WTC11 (cell line): ENCODE measurements at regions not wholly inside any gene's neighbourhood (a gene's known extent, or its start where the extent isn't known, plus 50 kb on each side); places are given as distances from the start of the nearest gene placed in this dataset.

Experiments
- ATAC-seq: fragments of 200-7000 bp; cut with Tn5 transposase; 2 replicates; pipeline ENCODE4 v1.10.0; 2021; ENCODE audit warnings: mild to moderate bottlenecking, moderate library complexity
- CTCF ChIA-PET: fragments of 300-600 bp; sonication (Branson Sonifier 250); formaldehyde crosslinking; loops from one replicate; lab custom pipeline; 2021; ENCODE audit warnings: antibody characterized with exemption; lab: Charles Lee
- POLR2A ChIA-PET: fragments of 350-600 bp; sonication (Branson Sonifier 250); formaldehyde crosslinking; loops from one replicate; lab custom pipeline; 2021; ENCODE audit warnings: antibody characterized with exemption; lab: Charles Lee
- DNase-seq: peaks from one replicate; pipeline ENCODE4 v3.0.0; 2021; ENCODE audit warnings: low spot score
- H3K27ac Mint-ChIP-seq: 2 replicates; pipeline ENCODE4 v1.8.0; 2021; ENCODE audit warnings: mixed read lengths
- H3K27me3 Mint-ChIP-seq: 2 replicates; pipeline ENCODE4 v1.8.0; 2021; ENCODE audit warnings: low read depth, mild to moderate bottlenecking, moderate library complexity, mixed read lengths
- H3K36me3 Mint-ChIP-seq: 2 replicates; pipeline ENCODE4 v1.8.0; 2021; ENCODE audit warnings: mixed read lengths
- H3K4me1 Mint-ChIP-seq: 2 replicates; pipeline ENCODE4 v1.8.0; 2022; ENCODE audit warnings: mixed read lengths
- H3K4me3 Mint-ChIP-seq: 2 replicates; pipeline ENCODE4 v1.8.0; 2021; ENCODE audit warnings: mild to moderate bottlenecking, moderate library complexity, mixed read lengths
- H3K9me3 Mint-ChIP-seq: 2 replicates; pipeline ENCODE4 v1.8.0; 2021; ENCODE audit warnings: mixed read lengths
- ATF1 ChIP-seq: sonication (generic); formaldehyde crosslinking; IDR thresholded peaks from 2 replicates; pipeline ENCODE4 v1.8.1; 2023; ENCODE audit warnings: mild to moderate bottlenecking, moderate library complexity, missing genetic modification reagents
- CBFB ChIP-seq: sonication (generic); formaldehyde crosslinking; IDR thresholded peaks from 2 replicates; pipeline ENCODE4 v1.8.1; 2022; ENCODE audit warnings: mild to moderate bottlenecking, low read depth, missing genetic modification reagents
- E2F4 ChIP-seq: sonication (generic); formaldehyde crosslinking; IDR thresholded peaks from 2 replicates; pipeline ENCODE4 v1.8.1; 2022; ENCODE audit warnings: low read depth, mild to moderate bottlenecking, moderate library complexity, missing genetic modification reagents, borderline replicate concordance
- EMX1 ChIP-seq: fragments of 250-450 bp; sonication (Bioruptor Pico); IDR thresholded peaks from 2 replicates; pipeline ENCODE4 v1.8.0; 2021; ENCODE audit warnings: mild to moderate bottlenecking
- ETV6 ChIP-seq: sonication (generic); formaldehyde crosslinking; IDR thresholded peaks from 2 replicates; pipeline ENCODE4 v1.8.1; 2022; ENCODE audit warnings: mild to moderate bottlenecking, missing genetic modification reagents
- FOXK1 ChIP-seq: sonication (generic); formaldehyde crosslinking; IDR thresholded peaks from 2 replicates; pipeline ENCODE4 v1.8.0; 2022; ENCODE audit warnings: mild to moderate bottlenecking, moderate library complexity, missing genetic modification reagents
- IRF2 ChIP-seq: sonication (generic); formaldehyde crosslinking; IDR thresholded peaks from 2 replicates; pipeline ENCODE4 v1.8.0; 2022; ENCODE audit warnings: low read depth, missing genetic modification reagents, borderline replicate concordance
- JUN ChIP-seq: sonication (generic); formaldehyde crosslinking; IDR thresholded peaks from 2 replicates; pipeline ENCODE4 v1.8.0; 2023; ENCODE audit warnings: mild to moderate bottlenecking, missing genetic modification reagents
- MXD4 ChIP-seq: fragments of 250-450 bp; sonication (Bioruptor Pico); IDR thresholded peaks from 2 replicates; pipeline ENCODE4 v1.8.0; 2021; ENCODE audit warnings: mild to moderate bottlenecking, moderate library complexity, borderline replicate concordance
- NFE2L1 ChIP-seq: sonication (generic); formaldehyde crosslinking; IDR thresholded peaks from 2 replicates; pipeline ENCODE4 v1.8.1; 2023; ENCODE audit warnings: missing genetic modification reagents
- NFYB ChIP-seq: sonication (generic); formaldehyde crosslinking; conservative IDR thresholded peaks from 2 replicates; pipeline ENCODE4 v1.8.0; 2022; ENCODE audit warnings: low read depth, missing genetic modification reagents
- NR1H2 ChIP-seq: sonication (generic); formaldehyde crosslinking; IDR thresholded peaks from 2 replicates; pipeline ENCODE4 v1.9.0; 2021; ENCODE audit warnings: mild to moderate bottlenecking, moderate library complexity, missing genetic modification reagents
- NR2C2 ChIP-seq: sonication (generic); formaldehyde crosslinking; IDR thresholded peaks from 2 replicates; pipeline ENCODE4 v1.8.0; 2022; ENCODE audit warnings: mild to moderate bottlenecking, missing genetic modification reagents
- SMAD3 ChIP-seq: sonication (generic); formaldehyde crosslinking; IDR thresholded peaks from 2 replicates; pipeline ENCODE4 v1.8.0; 2022; ENCODE audit warnings: missing genetic modification reagents, mild to moderate bottlenecking, borderline replicate concordance
- TCF7 ChIP-seq: sonication (generic); formaldehyde crosslinking; IDR thresholded peaks from 2 replicates; pipeline ENCODE4 v1.8.0; 2022; ENCODE audit warnings: mild to moderate bottlenecking, low read depth, missing genetic modification reagents, moderate library complexity
- TEAD1 ChIP-seq: sonication (generic); formaldehyde crosslinking; IDR thresholded peaks from 2 replicates; pipeline ENCODE4 v1.8.0; 2022; ENCODE audit warnings: mild to moderate bottlenecking, missing genetic modification reagents
- ZBTB21 ChIP-seq: sonication (generic); formaldehyde crosslinking; IDR thresholded peaks from 2 replicates; pipeline ENCODE4 v1.8.1; 2023; ENCODE audit warnings: mild to moderate bottlenecking, missing genetic modification reagents, borderline replicate concordance
- ZNF396 ChIP-seq: fragments of 250-450 bp; sonication (Bioruptor Pico); IDR thresholded peaks from 2 replicates; pipeline ENCODE4 v1.8.0; 2021; ENCODE audit warnings: mild to moderate bottlenecking, moderate library complexity, borderline replicate concordance
- ZNF416 ChIP-seq: fragments of 250-450 bp; sonication (Bioruptor Pico); IDR thresholded peaks from 2 replicates; pipeline ENCODE4 v1.9.0; 2021; ENCODE audit warnings: mild to moderate bottlenecking, inconsistent platforms
- ZNF423 ChIP-seq: fragments of 250-450 bp; sonication (Bioruptor Pico); IDR thresholded peaks from 2 replicates; pipeline ENCODE4 v2.1.2; 2022; ENCODE audit warnings: mild to moderate bottlenecking, moderate library complexity
- TF ChIP-seq, protein P1 (sequence below): sonication (generic); formaldehyde crosslinking; IDR thresholded peaks from 2 replicates; pipeline ENCODE4 v1.8.0; 2022; ENCODE audit warnings: missing genetic modification reagents
- TF ChIP-seq, protein P2 (sequence below): sonication (generic); formaldehyde crosslinking; IDR thresholded peaks from 2 replicates; pipeline ENCODE4 v1.8.1; 2022; ENCODE audit warnings: mild to moderate bottlenecking, missing genetic modification reagents, moderate library complexity, borderline replicate concordance
- TF ChIP-seq, protein P3 (sequence below): fragments of 200-600 bp; IDR thresholded peaks from 2 replicates; pipeline ENCODE4 v1.8.0; 2022; ENCODE audit warnings: antibody characterized with exemption
- TF ChIP-seq, protein P4 (sequence below): fragments of 250-450 bp; sonication (Bioruptor Pico); IDR thresholded peaks from 2 replicates; pipeline ENCODE4 v1.9.0; 2021; ENCODE audit warnings: mild to moderate bottlenecking, borderline replicate concordance
- TF ChIP-seq, protein P5 (sequence below): fragments of 250-450 bp; sonication (Bioruptor Pico); IDR thresholded peaks from 2 replicates; pipeline ENCODE4 v1.9.0; 2021; ENCODE audit warnings: mild to moderate bottlenecking

DNA sequence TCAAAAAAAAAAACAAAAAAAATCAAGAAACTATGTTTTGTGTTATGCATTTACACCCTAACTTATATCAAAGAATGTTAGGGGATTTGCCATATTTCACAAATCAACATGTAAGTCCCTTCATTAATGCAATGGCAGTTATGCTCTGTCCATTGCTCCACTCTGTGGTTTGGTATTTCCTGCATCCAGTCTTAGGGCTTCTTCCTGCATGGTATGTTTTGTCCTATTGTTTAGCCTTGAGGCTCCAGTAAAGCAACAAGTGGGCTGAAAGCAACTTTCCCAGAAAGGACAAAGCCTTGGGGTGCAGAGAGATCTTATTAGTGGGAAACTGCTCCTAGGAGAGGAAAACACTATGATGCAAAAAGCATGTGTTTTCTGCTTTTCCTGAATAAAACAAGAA lies 474.1 kb downstream of the IRS1 start:
- CTCF ChIA-PET, result no interaction called here
- H3K4me3 Mint-ChIP-seq, result no peak overlapping the region

DNA sequence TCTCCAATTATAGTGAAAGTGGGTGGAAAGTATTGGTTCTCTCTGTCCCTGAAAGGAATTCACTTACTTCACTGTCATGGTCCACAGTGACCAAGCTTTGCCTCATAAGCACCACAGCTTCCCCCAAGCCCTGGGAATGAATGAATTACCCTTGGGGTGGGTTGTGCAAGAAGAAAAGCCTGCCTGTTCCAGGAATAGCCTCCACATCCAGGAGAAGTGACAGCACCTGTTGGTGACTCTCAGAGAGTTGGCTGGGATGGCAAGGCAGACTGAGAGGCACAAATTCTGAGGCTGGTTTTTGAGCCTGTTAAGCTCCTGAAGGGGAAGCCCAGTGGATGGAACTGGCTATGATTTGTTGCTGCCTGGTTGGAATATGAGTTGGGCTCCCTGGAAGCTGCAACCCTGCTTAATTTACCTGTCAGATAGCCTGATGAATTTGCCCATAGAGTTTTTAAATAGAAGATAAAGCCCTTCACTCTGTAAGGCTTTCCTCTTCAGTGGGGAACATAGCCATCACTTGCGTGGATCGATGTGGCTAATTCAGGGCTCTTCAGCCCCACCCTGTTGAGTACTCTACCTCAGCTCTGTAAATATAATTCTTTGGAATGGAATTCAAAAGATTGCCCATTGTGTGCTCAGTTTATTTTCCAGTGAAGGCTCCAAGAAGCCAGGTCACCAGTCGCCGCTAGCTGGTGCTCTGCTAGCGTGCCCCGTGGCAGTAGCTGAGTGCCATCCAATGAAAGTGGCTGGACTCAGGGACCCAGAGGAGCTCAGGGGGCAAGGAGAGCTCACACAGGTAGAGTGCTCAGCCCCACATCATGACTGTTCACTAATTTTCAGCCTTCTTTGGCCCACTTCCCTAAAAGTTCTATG lies 479.3 kb downstream of the IRS1 start:
- Mint-ChIP-seq H3K27ac (no peak overlapping the region), H3K9me3 (no peaks in the 10 kb centered on the region), H3K36me3 (no peaks in the 10 kb centered on the region), H3K4me1 (peaks cover 5% of the 10 kb centered on the region; the same call in 1 of the 2 replicates), H3K27me3 (no peaks in the 10 kb centered on the region), H3K4me3 (no peak overlapping the region)
- ATAC-seq (no peak), DNase-seq (no peak)
- ChIA-PET CTCF (no interaction called here), POLR2A (no interaction called here)
- no peak for TF ChIP-seq ZBTB21 (CRISPR knock-in tag)
- TF ChIP-seq NR2C2, result no peak
- no peak for TF ChIP-seq E2F4 (CRISPR knock-in tag)
- no peak for TF ChIP-seq ZNF423
- no peak for TF ChIP-seq ATF1
- TF ChIP-seq, protein P1, sequence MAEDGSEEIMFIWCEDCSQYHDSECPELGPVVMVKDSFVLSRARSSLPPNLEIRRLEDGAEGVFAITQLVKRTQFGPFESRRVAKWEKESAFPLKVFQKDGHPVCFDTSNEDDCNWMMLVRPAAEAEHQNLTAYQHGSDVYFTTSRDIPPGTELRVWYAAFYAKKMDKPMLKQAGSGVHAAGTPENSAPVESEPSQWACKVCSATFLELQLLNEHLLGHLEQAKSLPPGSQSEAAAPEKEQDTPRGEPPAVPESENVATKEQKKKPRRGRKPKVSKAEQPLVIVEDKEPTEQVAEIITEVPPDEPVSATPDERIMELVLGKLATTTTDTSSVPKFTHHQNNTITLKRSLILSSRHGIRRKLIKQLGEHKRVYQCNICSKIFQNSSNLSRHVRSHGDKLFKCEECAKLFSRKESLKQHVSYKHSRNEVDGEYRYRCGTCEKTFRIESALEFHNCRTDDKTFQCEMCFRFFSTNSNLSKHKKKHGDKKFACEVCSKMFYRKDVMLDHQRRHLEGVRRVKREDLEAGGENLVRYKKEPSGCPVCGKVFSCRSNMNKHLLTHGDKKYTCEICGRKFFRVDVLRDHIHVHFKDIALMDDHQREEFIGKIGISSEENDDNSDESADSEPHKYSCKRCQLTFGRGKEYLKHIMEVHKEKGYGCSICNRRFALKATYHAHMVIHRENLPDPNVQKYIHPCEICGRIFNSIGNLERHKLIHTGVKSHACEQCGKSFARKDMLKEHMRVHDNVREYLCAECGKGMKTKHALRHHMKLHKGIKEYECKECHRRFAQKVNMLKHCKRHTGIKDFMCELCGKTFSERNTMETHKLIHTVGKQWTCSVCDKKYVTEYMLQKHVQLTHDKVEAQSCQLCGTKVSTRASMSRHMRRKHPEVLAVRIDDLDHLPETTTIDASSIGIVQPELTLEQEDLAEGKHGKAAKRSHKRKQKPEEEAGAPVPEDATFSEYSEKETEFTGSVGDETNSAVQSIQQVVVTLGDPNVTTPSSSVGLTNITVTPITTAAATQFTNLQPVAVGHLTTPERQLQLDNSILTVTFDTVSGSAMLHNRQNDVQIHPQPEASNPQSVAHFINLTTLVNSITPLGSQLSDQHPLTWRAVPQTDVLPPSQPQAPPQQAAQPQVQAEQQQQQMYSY (CRISPR knock-in tag), result no peak

More for the DNA sequence above, 474.1 kb downstream of the IRS1 start:
- TF ChIP-seq EMX1 (CRISPR knock-in tag) (no peak), ZNF416 (CRISPR knock-in tag) (no peak), CBFB (CRISPR knock-in tag) (no peak), TEAD1 (CRISPR knock-in tag) (no peak), NR2C2 (no peak), TCF7 (CRISPR knock-in tag) (no peak), ZNF396 (CRISPR knock-in tag) (no peak), NFE2L1 (no peak), NR1H2 (CRISPR knock-in tag) (no peak), SMAD3 (no peak), NFYB (CRISPR knock-in tag) (no peak), MXD4 (CRISPR knock-in tag) (no peak), FOXK1 (CRISPR knock-in tag) (no peak), IRF2 (CRISPR knock-in tag) (no peak), ETV6 (no peak), JUN (CRISPR knock-in tag) (no peak)
- TF ChIP-seq, protein P2, sequence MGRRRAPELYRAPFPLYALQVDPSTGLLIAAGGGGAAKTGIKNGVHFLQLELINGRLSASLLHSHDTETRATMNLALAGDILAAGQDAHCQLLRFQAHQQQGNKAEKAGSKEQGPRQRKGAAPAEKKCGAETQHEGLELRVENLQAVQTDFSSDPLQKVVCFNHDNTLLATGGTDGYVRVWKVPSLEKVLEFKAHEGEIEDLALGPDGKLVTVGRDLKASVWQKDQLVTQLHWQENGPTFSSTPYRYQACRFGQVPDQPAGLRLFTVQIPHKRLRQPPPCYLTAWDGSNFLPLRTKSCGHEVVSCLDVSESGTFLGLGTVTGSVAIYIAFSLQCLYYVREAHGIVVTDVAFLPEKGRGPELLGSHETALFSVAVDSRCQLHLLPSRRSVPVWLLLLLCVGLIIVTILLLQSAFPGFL, result no peak
- TF ChIP-seq, protein P3, sequence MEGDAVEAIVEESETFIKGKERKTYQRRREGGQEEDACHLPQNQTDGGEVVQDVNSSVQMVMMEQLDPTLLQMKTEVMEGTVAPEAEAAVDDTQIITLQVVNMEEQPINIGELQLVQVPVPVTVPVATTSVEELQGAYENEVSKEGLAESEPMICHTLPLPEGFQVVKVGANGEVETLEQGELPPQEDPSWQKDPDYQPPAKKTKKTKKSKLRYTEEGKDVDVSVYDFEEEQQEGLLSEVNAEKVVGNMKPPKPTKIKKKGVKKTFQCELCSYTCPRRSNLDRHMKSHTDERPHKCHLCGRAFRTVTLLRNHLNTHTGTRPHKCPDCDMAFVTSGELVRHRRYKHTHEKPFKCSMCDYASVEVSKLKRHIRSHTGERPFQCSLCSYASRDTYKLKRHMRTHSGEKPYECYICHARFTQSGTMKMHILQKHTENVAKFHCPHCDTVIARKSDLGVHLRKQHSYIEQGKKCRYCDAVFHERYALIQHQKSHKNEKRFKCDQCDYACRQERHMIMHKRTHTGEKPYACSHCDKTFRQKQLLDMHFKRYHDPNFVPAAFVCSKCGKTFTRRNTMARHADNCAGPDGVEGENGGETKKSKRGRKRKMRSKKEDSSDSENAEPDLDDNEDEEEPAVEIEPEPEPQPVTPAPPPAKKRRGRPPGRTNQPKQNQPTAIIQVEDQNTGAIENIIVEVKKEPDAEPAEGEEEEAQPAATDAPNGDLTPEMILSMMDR, result no peak
- TF ChIP-seq, protein P4, sequence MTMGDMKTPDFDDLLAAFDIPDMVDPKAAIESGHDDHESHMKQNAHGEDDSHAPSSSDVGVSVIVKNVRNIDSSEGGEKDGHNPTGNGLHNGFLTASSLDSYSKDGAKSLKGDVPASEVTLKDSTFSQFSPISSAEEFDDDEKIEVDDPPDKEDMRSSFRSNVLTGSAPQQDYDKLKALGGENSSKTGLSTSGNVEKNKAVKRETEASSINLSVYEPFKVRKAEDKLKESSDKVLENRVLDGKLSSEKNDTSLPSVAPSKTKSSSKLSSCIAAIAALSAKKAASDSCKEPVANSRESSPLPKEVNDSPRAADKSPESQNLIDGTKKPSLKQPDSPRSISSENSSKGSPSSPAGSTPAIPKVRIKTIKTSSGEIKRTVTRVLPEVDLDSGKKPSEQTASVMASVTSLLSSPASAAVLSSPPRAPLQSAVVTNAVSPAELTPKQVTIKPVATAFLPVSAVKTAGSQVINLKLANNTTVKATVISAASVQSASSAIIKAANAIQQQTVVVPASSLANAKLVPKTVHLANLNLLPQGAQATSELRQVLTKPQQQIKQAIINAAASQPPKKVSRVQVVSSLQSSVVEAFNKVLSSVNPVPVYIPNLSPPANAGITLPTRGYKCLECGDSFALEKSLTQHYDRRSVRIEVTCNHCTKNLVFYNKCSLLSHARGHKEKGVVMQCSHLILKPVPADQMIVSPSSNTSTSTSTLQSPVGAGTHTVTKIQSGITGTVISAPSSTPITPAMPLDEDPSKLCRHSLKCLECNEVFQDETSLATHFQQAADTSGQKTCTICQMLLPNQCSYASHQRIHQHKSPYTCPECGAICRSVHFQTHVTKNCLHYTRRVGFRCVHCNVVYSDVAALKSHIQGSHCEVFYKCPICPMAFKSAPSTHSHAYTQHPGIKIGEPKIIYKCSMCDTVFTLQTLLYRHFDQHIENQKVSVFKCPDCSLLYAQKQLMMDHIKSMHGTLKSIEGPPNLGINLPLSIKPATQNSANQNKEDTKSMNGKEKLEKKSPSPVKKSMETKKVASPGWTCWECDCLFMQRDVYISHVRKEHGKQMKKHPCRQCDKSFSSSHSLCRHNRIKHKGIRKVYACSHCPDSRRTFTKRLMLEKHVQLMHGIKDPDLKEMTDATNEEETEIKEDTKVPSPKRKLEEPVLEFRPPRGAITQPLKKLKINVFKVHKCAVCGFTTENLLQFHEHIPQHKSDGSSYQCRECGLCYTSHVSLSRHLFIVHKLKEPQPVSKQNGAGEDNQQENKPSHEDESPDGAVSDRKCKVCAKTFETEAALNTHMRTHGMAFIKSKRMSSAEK (CRISPR knock-in tag), result no peak
- TF ChIP-seq, protein P5, sequence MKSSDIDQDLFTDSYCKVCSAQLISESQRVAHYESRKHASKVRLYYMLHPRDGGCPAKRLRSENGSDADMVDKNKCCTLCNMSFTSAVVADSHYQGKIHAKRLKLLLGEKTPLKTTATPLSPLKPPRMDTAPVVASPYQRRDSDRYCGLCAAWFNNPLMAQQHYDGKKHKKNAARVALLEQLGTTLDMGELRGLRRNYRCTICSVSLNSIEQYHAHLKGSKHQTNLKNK (CRISPR knock-in tag), result no peak
- Mint-ChIP-seq H3K36me3 (no peaks in the 10 kb centered on the region), H3K27me3 (no peaks in the 10 kb centered on the region), H3K27ac (no peak overlapping the region), H3K4me1 (peaks cover 9% of the 10 kb centered on the region), H3K9me3 (no peaks in the 10 kb centered on the region)
- ATAC-seq, result peak; percentile 26; the same call in 1 of the 2 replicates
- DNase-seq, result no peak
- POLR2A ChIA-PET, result no interaction called here
